ENCODE measurements at regions not wholly inside any gene's neighbourhood (a gene's known extent, or its start where the extent isn't known, plus 50 kb on each side); places are given as distances from the start of the nearest gene placed in this dataset.

GRCh38 chr2:212931271-212931670 is 220.1 kb downstream of the IKZF2 start:
- no peak for DNase-seq
- intact Hi-C loops (cut with micrococcal nuclease; ENCODE audit: unreplicated experiment), result no loop called here
- Mint-ChIP-seq H3K27ac (ENCODE audit: unreplicated experiment) (no peak overlapping the region), H3K4me1 (ENCODE audit: low read depth, unreplicated experiment) (no peaks in the 10 kb centered on the region), H3K36me3 (ENCODE audit: insufficient read depth, unreplicated experiment) (no peaks in the 10 kb centered on the region), H3K27me3 (ENCODE audit: unreplicated experiment) (no peaks in the 10 kb centered on the region), H3K9me3 (ENCODE audit: low read depth, unreplicated experiment) (no peaks in the 10 kb centered on the region), H3K4me3 (ENCODE audit: low read depth, unreplicated experiment) (no peak overlapping the region)
- TF ChIP-seq CTCF (IDR thresholded peaks at IDR 0.05; ENCODE audit: unreplicated experiment), result no peak
- CTCF ChIA-PET, result no interaction called here
- BruUV-seq (replicated peaks), result no TSS peak

GRCh38 chr2:212930556-212931260 is 220.7 kb downstream of the IKZF2 start:
- H3K36me3 Mint-ChIP-seq (ENCODE audit: insufficient read depth, unreplicated experiment), result no peaks in the 10 kb centered on the region
- H3K4me1 Mint-ChIP-seq (ENCODE audit: low read depth, unreplicated experiment), result no peaks in the 10 kb centered on the region
- H3K4me3 Mint-ChIP-seq (ENCODE audit: low read depth, unreplicated experiment), result no peak overlapping the region
- intact Hi-C loops (cut with micrococcal nuclease; ENCODE audit: unreplicated experiment), result no loop called here
- no peak overlapping the region for H3K27ac Mint-ChIP-seq (ENCODE audit: unreplicated experiment)
- H3K9me3 Mint-ChIP-seq (ENCODE audit: low read depth, unreplicated experiment), result no peaks in the 10 kb centered on the region
- TF ChIP-seq CTCF (IDR thresholded peaks at IDR 0.05; ENCODE audit: unreplicated experiment), result no peak
- no TSS peak for BruUV-seq (replicated peaks)
- no peak for DNase-seq
- CTCF ChIA-PET, result no interaction called here
- no peaks in the 10 kb centered on the region for H3K27me3 Mint-ChIP-seq (ENCODE audit: unreplicated experiment)

GRCh38 chr2:212929971-212930370 is 221.4 kb downstream of the IKZF2 start:
- TF ChIP-seq CTCF (IDR thresholded peaks at IDR 0.05; ENCODE audit: unreplicated experiment), result no peak
- BruUV-seq (replicated peaks), result no TSS peak
- no peak for DNase-seq
- H3K27ac Mint-ChIP-seq (ENCODE audit: unreplicated experiment), result no peak overlapping the region
- H3K4me3 Mint-ChIP-seq (ENCODE audit: low read depth, unreplicated experiment), result no peak overlapping the region
- no peaks in the 10 kb centered on the region for H3K27me3 Mint-ChIP-seq (ENCODE audit: unreplicated experiment)
- H3K4me1 Mint-ChIP-seq (ENCODE audit: low read depth, unreplicated experiment), result no peaks in the 10 kb centered on the region
- CTCF ChIA-PET, result no interaction called here
- no peaks in the 10 kb centered on the region for H3K9me3 Mint-ChIP-seq (ENCODE audit: low read depth, unreplicated experiment)
- H3K36me3 Mint-ChIP-seq (ENCODE audit: insufficient read depth, unreplicated experiment), result no peaks in the 10 kb centered on the region
- intact Hi-C loops (cut with micrococcal nuclease; ENCODE audit: unreplicated experiment), result no loop called here

GRCh38 chr2:212929116-212929515 is 222.3 kb downstream of the IKZF2 start:
- no TSS peak for BruUV-seq (replicated peaks)
- Mint-ChIP-seq H3K27me3 (ENCODE audit: unreplicated experiment) (no peaks in the 10 kb centered on the region), H3K9me3 (ENCODE audit: low read depth, unreplicated experiment) (no peaks in the 10 kb centered on the region), H3K27ac (ENCODE audit: unreplicated experiment) (no peak overlapping the region), H3K4me3 (ENCODE audit: low read depth, unreplicated experiment) (no peak overlapping the region), H3K36me3 (ENCODE audit: insufficient read depth, unreplicated experiment) (no peaks in the 10 kb centered on the region), H3K4me1 (ENCODE audit: low read depth, unreplicated experiment) (no peaks in the 10 kb centered on the region)
- intact Hi-C loops (cut with micrococcal nuclease; ENCODE audit: unreplicated experiment), result no loop called here
- DNase-seq, result no peak
- CTCF ChIA-PET, result no interaction called here
- no peak for TF ChIP-seq CTCF (IDR thresholded peaks at IDR 0.05; ENCODE audit: unreplicated experiment)

Data from Calu3 (cell line).